Ecto neural progenitor cell (in vitro differentiated cells): ENCODE measurements at regions not wholly inside any gene's neighbourhood (a gene's known extent, or its start where the extent isn't known, plus 50 kb on each side); places are given as distances from the start of the nearest gene placed in this dataset.

ENCODE experiments used
- DNase-seq: peaks from one replicate; pipeline ENCODE4 v3.0.0-alpha.2; 2018; ENCODE audit warnings: low spot score

- no peak for DNase-seq
Measured at GRCh38 chr14:40487824-40488223, 1055.6 kb upstream of the FBXO33 start.

GRCh38 chr14:40485688-40486087 lies 1053.5 kb upstream of the FBXO33 start:
- DNase-seq = no peak

GRCh38 chr14:40476005-40476404 lies 1043.8 kb upstream of the FBXO33 start:
- no peak for DNase-seq

GRCh38 chr14:40467969-40468368 lies 1035.7 kb upstream of the FBXO33 start:
- no peak for DNase-seq

GRCh38 chr14:40464531-40464930 lies 1032.3 kb upstream of the FBXO33 start:
- no peak for DNase-seq

- no peak for DNase-seq
Measured at GRCh38 chr14:40463886-40464285, 1031.7 kb upstream of the FBXO33 start.

GRCh38 chr14:40452674-40453073 lies 1020.4 kb upstream of the FBXO33 start:
- DNase-seq = no peak

GRCh38 chr14:40447017-40447416 lies 1014.8 kb upstream of the FBXO33 start:
- no peak for DNase-seq

- DNase-seq = no peak
Measured at GRCh38 chr14:40445020-40445419, 1012.8 kb upstream of the FBXO33 start.

- no peak for DNase-seq
Measured at GRCh38 chr14:40436551-40436950, 1004.3 kb upstream of the FBXO33 start.

GRCh38 chr14:40417777-40418401 lies 985.7 kb upstream of the FBXO33 start:
- peak; percentile 49 for DNase-seq

GRCh38 chr14:40416565-40416964 lies 984.3 kb upstream of the FBXO33 start:
- DNase-seq = no peak

GRCh38 chr14:40414386-40414785 lies 982.2 kb upstream of the FBXO33 start:
- no peak for DNase-seq

- no peak for DNase-seq
Measured at GRCh38 chr14:40413136-40413535, 980.9 kb upstream of the FBXO33 start.

- no peak for DNase-seq
Measured at GRCh38 chr14:40410708-40411107, 978.5 kb upstream of the FBXO33 start.

GRCh38 chr14:40402957-40403356 lies 970.7 kb upstream of the FBXO33 start:
- no peak for DNase-seq

GRCh38 chr14:40398981-40399380 lies 966.7 kb upstream of the FBXO33 start:
- DNase-seq = no peak

GRCh38 chr14:40394634-40395340 lies 962.6 kb upstream of the FBXO33 start:
- no peak for DNase-seq

- DNase-seq = no peak
Measured at GRCh38 chr14:40393143-40393542, 960.9 kb upstream of the FBXO33 start.

- no peak for DNase-seq
Measured at GRCh38 chr14:40386433-40386832, 954.2 kb upstream of the FBXO33 start.

GRCh38 chr14:40374221-40374620 lies 942.0 kb upstream of the FBXO33 start:
- DNase-seq = no peak

- no peak for DNase-seq
Measured at GRCh38 chr14:40371011-40371410, 938.8 kb upstream of the FBXO33 start.

GRCh38 chr14:40368314-40368713 lies 936.1 kb upstream of the FBXO33 start:
- DNase-seq = no peak

GRCh38 chr14:40367717-40368116 lies 935.5 kb upstream of the FBXO33 start:
- no peak for DNase-seq
